HEK293T (cell line): ENCODE measurements at regions not wholly inside any gene's neighbourhood (a gene's known extent, or its start where the extent isn't known, plus 50 kb on each side); places are given as distances from the start of the nearest gene placed in this dataset.

Experiments
- ARNT ChIP-seq: fragments of 450-650 bp; IDR thresholded peaks from 2 replicates; pipeline ENCODE4 v1.6.1; 2017; ENCODE audit warnings: mild to moderate bottlenecking
- BHLHE40 ChIP-seq: fragments of 450-650 bp; IDR thresholded peaks from 2 replicates; pipeline ENCODE4 v1.6.1; 2016; ENCODE audit warnings: mild to moderate bottlenecking, moderate library complexity, borderline replicate concordance
- FOXK2 ChIP-seq: fragments of 450-650 bp; IDR thresholded peaks from 2 replicates; pipeline ENCODE4 v1.6.1; 2016; ENCODE audit warnings: mild to moderate bottlenecking
- FOXM1 ChIP-seq: fragments of 450-650 bp; IDR thresholded peaks from 2 replicates; pipeline ENCODE4 v1.6.1; 2017; ENCODE audit warnings: mild to moderate bottlenecking, borderline replicate concordance
- HDGF ChIP-seq: fragments of 450-650 bp; IDR thresholded peaks from 2 replicates; pipeline ENCODE4 v1.6.1; 2017; ENCODE audit warnings: antibody characterized with exemption, borderline replicate concordance
- L3MBTL2 ChIP-seq: fragments of 450-650 bp; conservative IDR thresholded peaks from 2 replicates; pipeline ENCODE4 v1.6.1; 2016; ENCODE audit warnings: mild to moderate bottlenecking
- LEF1 ChIP-seq: fragments of 450-650 bp; IDR thresholded peaks from 2 replicates; pipeline ENCODE4 v1.6.1; 2017; ENCODE audit warnings: mild to moderate bottlenecking, borderline replicate concordance
- NFRKB ChIP-seq: fragments of 450-650 bp; IDR thresholded peaks from 2 replicates; pipeline ENCODE4 v1.6.1; 2016; ENCODE audit warnings: mild to moderate bottlenecking, moderate library complexity
- PKNOX1 ChIP-seq: fragments of 450-650 bp; IDR thresholded peaks from 2 replicates; pipeline ENCODE4 v1.6.1; 2016
- SP1 ChIP-seq: fragments of 450-650 bp; IDR thresholded peaks from 2 replicates; pipeline ENCODE4 v1.6.1; 2017
- SUZ12 ChIP-seq: fragments of 450-650 bp; IDR thresholded peaks from 2 replicates; pipeline ENCODE4 v1.6.1; 2016; ENCODE audit warnings: mild to moderate bottlenecking

GRCh38 chr12:30835216-30835615 lies 80.5 kb upstream of the CAPRIN2 start:
- TF ChIP-seq L3MBTL2 (no peak), FOXK2 (no peak), BHLHE40 (no peak), SUZ12 (no peak), ARNT (no peak), SP1 (no peak), LEF1 (no peak), FOXM1 (no peak), PKNOX1 (no peak), NFRKB (no peak), HDGF (no peak)
